ENCODE measurements at regions not wholly inside any gene's neighbourhood (a gene's known extent, or its start where the extent isn't known, plus 50 kb on each side); places are given as distances from the start of the nearest gene placed in this dataset.

DNA sequence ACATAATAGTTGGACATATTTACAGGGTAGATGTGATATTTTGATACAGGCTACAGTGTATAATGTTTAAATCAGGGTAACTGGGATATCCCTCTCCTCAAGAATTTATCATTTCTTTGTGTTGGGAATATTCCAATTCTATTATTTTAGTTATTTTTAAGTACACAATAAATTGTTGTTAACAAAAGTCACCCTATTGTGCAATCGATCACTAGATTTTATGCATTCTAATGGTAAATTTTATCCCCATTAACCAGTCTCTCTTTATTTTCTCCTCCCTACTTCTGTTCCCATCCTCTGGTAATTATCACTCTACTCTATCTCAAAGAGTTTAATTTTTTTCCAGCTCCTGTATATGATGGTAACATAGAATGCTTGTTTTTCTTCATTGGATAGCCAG, 1631.9 kb upstream of the PABPC4L start (continued):
- TF ChIP-seq, protein P1, sequence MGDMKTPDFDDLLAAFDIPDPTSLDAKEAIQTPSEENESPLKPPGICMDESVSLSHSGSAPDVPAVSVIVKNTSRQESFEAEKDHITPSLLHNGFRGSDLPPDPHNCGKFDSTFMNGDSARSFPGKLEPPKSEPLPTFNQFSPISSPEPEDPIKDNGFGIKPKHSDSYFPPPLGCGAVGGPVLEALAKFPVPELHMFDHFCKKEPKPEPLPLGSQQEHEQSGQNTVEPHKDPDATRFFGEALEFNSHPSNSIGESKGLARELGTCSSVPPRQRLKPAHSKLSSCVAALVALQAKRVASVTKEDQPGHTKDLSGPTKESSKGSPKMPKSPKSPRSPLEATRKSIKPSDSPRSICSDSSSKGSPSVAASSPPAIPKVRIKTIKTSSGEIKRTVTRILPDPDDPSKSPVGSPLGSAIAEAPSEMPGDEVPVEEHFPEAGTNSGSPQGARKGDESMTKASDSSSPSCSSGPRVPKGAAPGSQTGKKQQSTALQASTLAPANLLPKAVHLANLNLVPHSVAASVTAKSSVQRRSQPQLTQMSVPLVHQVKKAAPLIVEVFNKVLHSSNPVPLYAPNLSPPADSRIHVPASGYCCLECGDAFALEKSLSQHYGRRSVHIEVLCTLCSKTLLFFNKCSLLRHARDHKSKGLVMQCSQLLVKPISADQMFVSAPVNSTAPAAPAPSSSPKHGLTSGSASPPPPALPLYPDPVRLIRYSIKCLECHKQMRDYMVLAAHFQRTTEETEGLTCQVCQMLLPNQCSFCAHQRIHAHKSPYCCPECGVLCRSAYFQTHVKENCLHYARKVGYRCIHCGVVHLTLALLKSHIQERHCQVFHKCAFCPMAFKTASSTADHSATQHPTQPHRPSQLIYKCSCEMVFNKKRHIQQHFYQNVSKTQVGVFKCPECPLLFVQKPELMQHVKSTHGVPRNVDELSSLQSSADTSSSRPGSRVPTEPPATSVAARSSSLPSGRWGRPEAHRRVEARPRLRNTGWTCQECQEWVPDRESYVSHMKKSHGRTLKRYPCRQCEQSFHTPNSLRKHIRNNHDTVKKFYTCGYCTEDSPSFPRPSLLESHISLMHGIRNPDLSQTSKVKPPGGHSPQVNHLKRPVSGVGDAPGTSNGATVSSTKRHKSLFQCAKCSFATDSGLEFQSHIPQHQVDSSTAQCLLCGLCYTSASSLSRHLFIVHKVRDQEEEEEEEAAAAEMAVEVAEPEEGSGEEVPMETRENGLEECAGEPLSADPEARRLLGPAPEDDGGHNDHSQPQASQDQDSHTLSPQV (IDR thresholded peaks at IDR 0.05): no peak
- no peak for TF ChIP-seq CHD1 (IDR thresholded peaks at IDR 0.05; ENCODE audit: low read depth, low read length)
- TF ChIP-seq BCL11A (IDR thresholded peaks at IDR 0.05; ENCODE audit: low read depth, low read length): no peak

DNA sequence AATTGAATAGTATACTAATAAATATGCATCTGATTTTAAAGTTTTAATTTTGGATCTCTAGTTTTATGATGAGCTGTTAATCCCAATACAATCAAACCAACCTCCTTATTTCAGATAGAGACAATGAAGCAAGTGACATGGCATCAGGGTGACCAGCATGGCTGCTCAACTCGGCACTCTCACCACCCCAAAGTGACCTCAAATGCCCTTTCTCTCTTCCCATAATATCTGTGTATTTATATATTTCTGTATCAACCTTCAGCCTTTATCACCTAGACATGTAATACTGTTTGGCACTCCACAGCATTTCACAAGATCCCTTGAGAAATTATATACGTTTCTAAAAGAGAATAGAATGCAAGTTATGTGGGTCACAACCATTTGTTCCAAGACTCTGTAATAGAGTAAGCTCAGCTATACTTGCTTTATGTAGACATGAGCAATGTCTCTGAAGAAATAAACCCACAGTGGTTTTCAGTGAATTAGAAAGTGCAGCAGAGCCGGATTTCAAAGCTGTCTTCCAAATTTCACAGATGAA, 1623.2 kb upstream of the PABPC4L start:
- CTCF ChIA-PET: interaction anchor here (0.5 kb wide), 1 partner anchor 11 kb away, joined by 4 read pairs; no protein-coding TSS in a partner anchor
- FAIRE-seq: no peak
- no peaks in the 10 kb centered on the region for H4K20me1 ChIP-seq (ENCODE audit: control insufficient read depth, insufficient read depth)
- SMC1A ChIA-PET (ENCODE audit: uncharacterized antibody, unreplicated experiment): no interaction called here
- H3K9me3 ChIP-seq (replicated peaks; ENCODE audit: control insufficient read depth, insufficient read depth, low read length): no peaks in the 10 kb centered on the region
- RAD21 ChIA-PET (ENCODE audit: unreplicated experiment): no interaction called here
- H3K4me1 ChIP-seq (ENCODE audit: control insufficient read depth, insufficient read depth, low read length): no peaks in the 10 kb centered on the region
- POLR2A ChIA-PET: no interaction called here
- H3K79me2 ChIP-seq (ENCODE audit: control insufficient read depth, insufficient read depth, low read length): no peaks in the 10 kb centered on the region
- no peak overlapping the region for H3K4me2 ChIP-seq (ENCODE audit: control insufficient read depth, insufficient read depth)
- intact Hi-C loops (cut with micrococcal nuclease; ENCODE audit: unreplicated experiment): no loop called here
- WGBS (ENCODE audit: insufficient coverage, insufficient replicate concordance, low lambda C conversion rate, missing lambda C conversion rate): 3% methylated on average over 3 of the region's 3 CpGs
- no peak overlapping the region for H2AFZ ChIP-seq (ENCODE audit: control insufficient read depth, low read depth, low read length)
- no peaks in the 10 kb centered on the region for H3K27me3 ChIP-seq (replicated peaks in 1 of 2; ENCODE audit: control insufficient read depth in 2 of 2, insufficient read depth in 2 of 2, low read length in 1 of 2)
- no peak overlapping the region for H3K4me3 ChIP-seq
- BruUV-seq (replicated peaks): no TSS peak
- H3K36me3 ChIP-seq (ENCODE audit: control insufficient read depth in 2 of 2, insufficient read depth in 2 of 2, low read length in 1 of 2): no peaks in the 10 kb centered on the region
- in situ Hi-C loops (cut with MboI): no loop called here
- H3K27ac ChIP-seq (ENCODE audit: control insufficient read depth, insufficient read depth): no peak overlapping the region
- H3K9ac ChIP-seq (ENCODE audit: control insufficient read depth, insufficient read depth, low read length): no peak overlapping the region
- ATAC-seq: no peak
- DNase-seq (ENCODE audit: low read depth, low spot score): no peak
- TF ChIP-seq, protein P2, sequence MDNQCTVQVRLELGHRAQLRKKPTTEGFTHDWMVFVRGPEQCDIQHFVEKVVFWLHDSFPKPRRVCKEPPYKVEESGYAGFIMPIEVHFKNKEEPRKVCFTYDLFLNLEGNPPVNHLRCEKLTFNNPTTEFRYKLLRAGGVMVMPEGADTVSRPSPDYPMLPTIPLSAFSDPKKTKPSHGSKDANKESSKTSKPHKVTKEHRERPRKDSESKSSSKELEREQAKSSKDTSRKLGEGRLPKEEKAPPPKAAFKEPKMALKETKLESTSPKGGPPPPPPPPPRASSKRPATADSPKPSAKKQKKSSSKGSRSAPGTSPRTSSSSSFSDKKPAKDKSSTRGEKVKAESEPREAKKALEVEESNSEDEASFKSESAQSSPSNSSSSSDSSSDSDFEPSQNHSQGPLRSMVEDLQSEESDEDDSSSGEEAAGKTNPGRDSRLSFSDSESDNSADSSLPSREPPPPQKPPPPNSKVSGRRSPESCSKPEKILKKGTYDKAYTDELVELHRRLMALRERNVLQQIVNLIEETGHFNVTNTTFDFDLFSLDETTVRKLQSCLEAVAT (IDR thresholded peaks at IDR 0.05): no peak
- TF ChIP-seq, protein P3, sequence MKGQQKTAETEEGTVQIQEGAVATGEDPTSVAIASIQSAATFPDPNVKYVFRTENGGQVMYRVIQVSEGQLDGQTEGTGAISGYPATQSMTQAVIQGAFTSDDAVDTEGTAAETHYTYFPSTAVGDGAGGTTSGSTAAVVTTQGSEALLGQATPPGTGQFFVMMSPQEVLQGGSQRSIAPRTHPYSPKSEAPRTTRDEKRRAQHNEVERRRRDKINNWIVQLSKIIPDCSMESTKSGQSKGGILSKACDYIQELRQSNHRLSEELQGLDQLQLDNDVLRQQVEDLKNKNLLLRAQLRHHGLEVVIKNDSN (IDR thresholded peaks at IDR 0.05; ENCODE audit: borderline replicate concordance, extremely low read length, insufficient read depth, low read depth, low read length): no peak
- no peak for TF ChIP-seq CHD4 (IDR thresholded peaks at IDR 0.05)
- TF ChIP-seq ATF7 (IDR thresholded peaks at IDR 0.05; ENCODE audit: low read depth): no peak
- no peak for TF ChIP-seq SRF (IDR thresholded peaks at IDR 0.05; ENCODE audit: low read depth in 2 of 2, low read length in 2 of 2)
- TF ChIP-seq ZNF24 (IDR thresholded peaks at IDR 0.05): no peak
- no peak for TF ChIP-seq IKZF2 (IDR thresholded peaks at IDR 0.05)
- no peak for TF ChIP-seq EZH2 (IDR thresholded peaks at IDR 0.05; ENCODE audit: borderline replicate concordance, control insufficient read depth, low read depth, low read length)
- TF ChIP-seq, protein P4, sequence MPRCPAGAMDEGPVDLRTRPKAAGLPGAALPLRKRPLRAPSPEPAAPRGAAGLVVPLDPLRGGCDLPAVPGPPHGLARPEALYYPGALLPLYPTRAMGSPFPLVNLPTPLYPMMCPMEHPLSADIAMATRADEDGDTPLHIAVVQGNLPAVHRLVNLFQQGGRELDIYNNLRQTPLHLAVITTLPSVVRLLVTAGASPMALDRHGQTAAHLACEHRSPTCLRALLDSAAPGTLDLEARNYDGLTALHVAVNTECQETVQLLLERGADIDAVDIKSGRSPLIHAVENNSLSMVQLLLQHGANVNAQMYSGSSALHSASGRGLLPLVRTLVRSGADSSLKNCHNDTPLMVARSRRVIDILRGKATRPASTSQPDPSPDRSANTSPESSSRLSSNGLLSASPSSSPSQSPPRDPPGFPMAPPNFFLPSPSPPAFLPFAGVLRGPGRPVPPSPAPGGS (IDR thresholded peaks at IDR 0.05; ENCODE audit: borderline replicate concordance, insufficient read depth, low read depth, low read length, poor library complexity, severe bottlenecking): no peak
